ENCODE measurements at regions not wholly inside any gene's neighbourhood (a gene's known extent, or its start where the extent isn't known, plus 50 kb on each side); places are given as distances from the start of the nearest gene placed in this dataset.
A peak's percentile ranks its signal among the peaks of the same experiment; 100 is the strongest.

- no peak for DNase-seq
- peaks cover 0 to 9% (median 2%) of the 10 kb centered on the region in 5 experiments for H3K9me3 ChIP-seq (ENCODE audit: control extremely low read depth in 1 of 5, control insufficient read depth in 4 of 5, insufficient read depth in 2 of 5, low read depth in 1 of 5, low read length in 4 of 5)
- POLR2A ChIA-PET: no interaction called here
- CTCF ChIA-PET: no interaction called here
- no peaks in the 10 kb centered on the region for H3K4me1 ChIP-seq (ENCODE audit: control extremely low read depth in 1 of 4, control insufficient read depth in 4 of 4, insufficient read depth in 4 of 4, low read length in 3 of 4)
- H3K27ac ChIP-seq (ENCODE audit: insufficient read depth in 1 of 2, low read depth in 1 of 2, low read length in 2 of 2, poor library complexity in 1 of 2, severe bottlenecking in 2 of 2): no peak overlapping the region
- no peaks in the 10 kb centered on the region for H3K27me3 ChIP-seq (replicated peaks in 2 of 5; ENCODE audit: control insufficient read depth in 4 of 5, insufficient read depth in 5 of 5, low read length in 4 of 5)
- H3K36me3 ChIP-seq (ENCODE audit: control insufficient read depth in 4 of 4, insufficient read depth in 4 of 4, low read length in 3 of 4): no peaks in the 10 kb centered on the region
- 63% methylated on average over 3 of the region's 4 CpGs for WGBS (ENCODE audit: insufficient coverage)
- no peak overlapping the region for H3K4me3 ChIP-seq (ENCODE audit: control insufficient read depth in 1 of 7, extremely low read depth in 1 of 7, insufficient read depth in 4 of 7, low read depth in 2 of 7, low read length in 6 of 7)
Measured at GRCh38 chr7:67678419-67678818, 681.8 kb downstream of the TYW1 start.

GRCh38 chr7:67683628-67684027 is 687.0 kb downstream of the TYW1 start:
- POLR2A ChIA-PET: no interaction called here
- no peak for DNase-seq
- Histone ChIP-seq H3K4me3 (ENCODE audit: control insufficient read depth in 1 of 7, extremely low read depth in 1 of 7, insufficient read depth in 4 of 7, low read depth in 2 of 7, low read length in 6 of 7) (no peak overlapping the region), H3K9me3 (ENCODE audit: control extremely low read depth in 1 of 5, control insufficient read depth in 4 of 5, insufficient read depth in 2 of 5, low read depth in 1 of 5, low read length in 4 of 5) (no peaks in the 10 kb centered on the region), H3K36me3 (ENCODE audit: control insufficient read depth in 4 of 4, insufficient read depth in 4 of 4, low read length in 3 of 4) (no peaks in the 10 kb centered on the region), H3K27me3 (replicated peaks in 2 of 5; ENCODE audit: control insufficient read depth in 4 of 5, insufficient read depth in 5 of 5, low read length in 4 of 5) (no peaks in the 10 kb centered on the region), H3K27ac (ENCODE audit: insufficient read depth in 1 of 2, low read depth in 1 of 2, low read length in 2 of 2, poor library complexity in 1 of 2, severe bottlenecking in 2 of 2) (no peak overlapping the region), H3K4me1 (ENCODE audit: control extremely low read depth in 1 of 4, control insufficient read depth in 4 of 4, insufficient read depth in 4 of 4, low read length in 3 of 4) (no peaks in the 10 kb centered on the region)
- WGBS (ENCODE audit: insufficient coverage): 100% methylated on average over 3 of the region's 4 CpGs
- CTCF ChIA-PET: no interaction called here

DNA sequence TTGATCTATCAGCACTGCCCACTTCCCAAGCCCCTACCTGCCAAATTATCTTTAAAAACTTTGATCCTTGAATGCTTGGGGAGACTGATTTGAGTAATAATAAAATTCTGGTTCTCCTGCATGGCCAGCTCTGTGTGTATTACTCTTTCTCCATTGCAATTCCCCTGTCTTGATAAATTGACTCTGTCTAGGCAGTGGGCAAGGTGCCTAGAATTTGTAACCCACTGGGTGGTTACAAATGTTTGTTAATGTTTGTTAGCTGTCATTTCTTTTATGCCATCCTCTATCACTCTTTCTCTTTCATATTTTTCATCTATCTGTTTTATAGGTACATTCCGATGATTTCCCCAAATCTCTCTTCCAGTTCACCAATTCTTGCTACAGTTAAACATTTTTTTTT is 694.1 kb downstream of the TYW1 start:
- ChIA-PET POLR2A (interaction anchor here (0.5 kb wide), 1 partner anchor 29 kb away, joined by 3 read pairs; no protein-coding TSS in a partner anchor), CTCF (no interaction called here)
- no peak overlapping the region for H3K27ac ChIP-seq (ENCODE audit: insufficient read depth in 1 of 2, low read depth in 1 of 2, low read length in 2 of 2, poor library complexity in 1 of 2, severe bottlenecking in 2 of 2)
- H3K4me1 ChIP-seq (ENCODE audit: control extremely low read depth in 1 of 4, control insufficient read depth in 4 of 4, insufficient read depth in 4 of 4, low read length in 3 of 4): no peaks in the 10 kb centered on the region
- no peaks in the 10 kb centered on the region for H3K27me3 ChIP-seq (replicated peaks in 2 of 5; ENCODE audit: control insufficient read depth in 4 of 5, insufficient read depth in 5 of 5, low read length in 4 of 5)
- H3K4me3 ChIP-seq (ENCODE audit: control insufficient read depth in 1 of 7, extremely low read depth in 1 of 7, insufficient read depth in 4 of 7, low read depth in 2 of 7, low read length in 6 of 7): no peak overlapping the region
- no peak for DNase-seq
- H3K36me3 ChIP-seq (ENCODE audit: control insufficient read depth in 4 of 4, insufficient read depth in 4 of 4, low read length in 3 of 4): no peaks in the 10 kb centered on the region
- no CpG with 5 or more reads among the region's 1 CpG for WGBS (ENCODE audit: insufficient coverage)
- no peaks in the 10 kb centered on the region for H3K9me3 ChIP-seq (ENCODE audit: control extremely low read depth in 1 of 5, control insufficient read depth in 4 of 5, insufficient read depth in 2 of 5, low read depth in 1 of 5, low read length in 4 of 5)

- Histone ChIP-seq H3K27me3 (replicated peaks in 2 of 5; ENCODE audit: control insufficient read depth in 4 of 5, insufficient read depth in 5 of 5, low read length in 4 of 5) (no peaks in the 10 kb centered on the region), H3K36me3 (ENCODE audit: control insufficient read depth in 4 of 4, insufficient read depth in 4 of 4, low read length in 3 of 4) (no peaks in the 10 kb centered on the region), H3K9me3 (ENCODE audit: control extremely low read depth in 1 of 5, control insufficient read depth in 4 of 5, insufficient read depth in 2 of 5, low read depth in 1 of 5, low read length in 4 of 5) (no peaks in the 10 kb centered on the region), H3K4me1 (ENCODE audit: control extremely low read depth in 1 of 4, control insufficient read depth in 4 of 4, insufficient read depth in 4 of 4, low read length in 3 of 4) (no peaks in the 10 kb centered on the region), H3K4me3 (ENCODE audit: control insufficient read depth in 1 of 7, extremely low read depth in 1 of 7, insufficient read depth in 4 of 7, low read depth in 2 of 7, low read length in 6 of 7) (no peak overlapping the region), H3K27ac (ENCODE audit: insufficient read depth in 1 of 2, low read depth in 1 of 2, low read length in 2 of 2, poor library complexity in 1 of 2, severe bottlenecking in 2 of 2) (no peak overlapping the region)
- ChIA-PET CTCF (no interaction called here), POLR2A (no interaction called here)
- no peak for DNase-seq
- 100% methylated on average over 1 of the region's 4 CpGs for WGBS (ENCODE audit: insufficient coverage)
Measured at GRCh38 chr7:67692425-67692824, 695.8 kb downstream of the TYW1 start.

- H3K27me3 ChIP-seq (replicated peaks in 2 of 5; ENCODE audit: control insufficient read depth in 4 of 5, insufficient read depth in 5 of 5, low read length in 4 of 5): no peaks in the 10 kb centered on the region
- no peaks in the 10 kb centered on the region for H3K36me3 ChIP-seq (ENCODE audit: control insufficient read depth in 4 of 4, insufficient read depth in 4 of 4, low read length in 3 of 4)
- no peak overlapping the region for H3K27ac ChIP-seq (ENCODE audit: insufficient read depth in 1 of 2, low read depth in 1 of 2, low read length in 2 of 2, poor library complexity in 1 of 2, severe bottlenecking in 2 of 2)
- ChIA-PET CTCF (no interaction called here), POLR2A (no interaction called here)
- H3K9me3 ChIP-seq (ENCODE audit: control extremely low read depth in 1 of 5, control insufficient read depth in 4 of 5, insufficient read depth in 2 of 5, low read depth in 1 of 5, low read length in 4 of 5): no peaks in the 10 kb centered on the region
- WGBS (ENCODE audit: insufficient coverage): 97% methylated on average over 3 of the region's 5 CpGs
- peak overlapping the region in 1 of 7 experiments; percentile 3 for H3K4me3 ChIP-seq (ENCODE audit: control insufficient read depth in 1 of 7, extremely low read depth in 1 of 7, insufficient read depth in 4 of 7, low read depth in 2 of 7, low read length in 6 of 7)
- H3K4me1 ChIP-seq (ENCODE audit: control extremely low read depth in 1 of 4, control insufficient read depth in 4 of 4, insufficient read depth in 4 of 4, low read length in 3 of 4): no peaks in the 10 kb centered on the region
- DNase-seq: no peak
Measured at GRCh38 chr7:67696124-67696523, 699.5 kb downstream of the TYW1 start.

DNA sequence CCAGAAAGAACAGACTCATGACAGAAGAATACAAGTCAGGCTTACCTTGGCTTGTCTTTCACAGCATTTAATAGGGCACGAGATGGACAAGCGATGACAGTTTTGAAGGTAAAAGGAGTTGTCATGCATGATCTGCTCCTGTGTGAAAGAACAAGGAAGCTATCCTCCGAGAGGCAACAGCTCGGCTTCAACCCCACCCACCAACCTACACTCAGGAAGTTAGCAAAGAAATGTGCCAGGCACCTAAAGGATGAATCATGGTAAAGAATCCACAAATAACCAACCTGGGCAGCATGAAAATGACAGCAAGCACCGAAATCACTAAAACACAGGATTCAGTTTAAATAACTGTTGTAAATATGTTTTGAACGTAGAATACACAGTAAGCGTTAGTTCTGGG is 700.2 kb downstream of the TYW1 start:
- DNase-seq: no peak
- ChIA-PET CTCF (no interaction called here), POLR2A (no interaction called here)
- H3K4me1 ChIP-seq (ENCODE audit: control extremely low read depth in 1 of 4, control insufficient read depth in 4 of 4, insufficient read depth in 4 of 4, low read length in 3 of 4): no peaks in the 10 kb centered on the region
- no peaks in the 10 kb centered on the region for H3K9me3 ChIP-seq (ENCODE audit: control extremely low read depth in 1 of 5, control insufficient read depth in 4 of 5, insufficient read depth in 2 of 5, low read depth in 1 of 5, low read length in 4 of 5)
- H3K4me3 ChIP-seq (ENCODE audit: control insufficient read depth in 1 of 7, extremely low read depth in 1 of 7, insufficient read depth in 4 of 7, low read depth in 2 of 7, low read length in 6 of 7): no peak overlapping the region
- no peaks in the 10 kb centered on the region for H3K27me3 ChIP-seq (replicated peaks in 2 of 5; ENCODE audit: control insufficient read depth in 4 of 5, insufficient read depth in 5 of 5, low read length in 4 of 5)
- 87% methylated on average over 4 of the region's 7 CpGs for WGBS (ENCODE audit: insufficient coverage)
- H3K27ac ChIP-seq (ENCODE audit: insufficient read depth in 1 of 2, low read depth in 1 of 2, low read length in 2 of 2, poor library complexity in 1 of 2, severe bottlenecking in 2 of 2): no peak overlapping the region
- H3K36me3 ChIP-seq (ENCODE audit: control insufficient read depth in 4 of 4, insufficient read depth in 4 of 4, low read length in 3 of 4): no peaks in the 10 kb centered on the region

GRCh38 chr7:67698354-67698753 is 701.7 kb downstream of the TYW1 start:
- no peaks in the 10 kb centered on the region for H3K9me3 ChIP-seq (ENCODE audit: control extremely low read depth in 1 of 5, control insufficient read depth in 4 of 5, insufficient read depth in 2 of 5, low read depth in 1 of 5, low read length in 4 of 5)

More at GRCh38 chr7:67698354-67698753, 701.7 kb downstream of the TYW1 start:
- no peaks in the 10 kb centered on the region for H3K27me3 ChIP-seq (replicated peaks in 2 of 5; ENCODE audit: control insufficient read depth in 4 of 5, insufficient read depth in 5 of 5, low read length in 4 of 5)
- ChIA-PET CTCF (no interaction called here), POLR2A (no interaction called here)
- no peak for DNase-seq
- H3K4me1 ChIP-seq (ENCODE audit: control extremely low read depth in 1 of 4, control insufficient read depth in 4 of 4, insufficient read depth in 4 of 4, low read length in 3 of 4): no peaks in the 10 kb centered on the region
- no peaks in the 10 kb centered on the region for H3K36me3 ChIP-seq (ENCODE audit: control insufficient read depth in 4 of 4, insufficient read depth in 4 of 4, low read length in 3 of 4)
- H3K27ac ChIP-seq (ENCODE audit: insufficient read depth in 1 of 2, low read depth in 1 of 2, low read length in 2 of 2, poor library complexity in 1 of 2, severe bottlenecking in 2 of 2): no peak overlapping the region
- 61% methylated on average over 5 of the region's 6 CpGs for WGBS (ENCODE audit: insufficient coverage)
- no peak overlapping the region for H3K4me3 ChIP-seq (ENCODE audit: control insufficient read depth in 1 of 7, extremely low read depth in 1 of 7, insufficient read depth in 4 of 7, low read depth in 2 of 7, low read length in 6 of 7)
